K562 (cell line): ENCODE measurements at regions not wholly inside any gene's neighbourhood (a gene's known extent, or its start where the extent isn't known, plus 50 kb on each side); places are given as distances from the start of the nearest gene placed in this dataset.
A peak's percentile ranks its signal among the peaks of the same experiment; 100 is the strongest.

ENCODE experiments used
- ATAC-seq: fragments of 200-7000 bp; cut with Tn5 transposase; 3 replicates; pipeline ENCODE4 v1.9.1; 2020; ENCODE audit warnings: moderate library complexity
- BruUV-seq: library from RNA; stranded (reverse); fragments of 400-500 nt; replicated peaks from 2 replicates; lab custom pipeline; 2021; lab: Mats Ljungman, UMichigan
- CTCF ChIA-PET: fragments of 300-600 bp; formaldehyde crosslinking; extraction: SDS; loops from one replicate; lab custom pipeline; 2021; ENCODE audit warnings: low intra/inter-chr PET ratio; lab: Yijun Ruan, JAX
- POLR2A ChIA-PET: fragments of 300-600, 350-650 bp; sonication (Branson Sonifier 250); formaldehyde crosslinking; extraction: SDS; loops from one replicate; lab custom pipeline; 2021; ENCODE audit warnings: antibody characterized with exemption, inconsistent platforms; lab: Yijun Ruan, JAX
- DNase-seq, 4 experiments: peaks; one replicate each; pipeline versions ENCODE4 v3.0.0 to v3.0.0-alpha.2; 2011 to 2018; ENCODE audit warnings: low spot score in 3 of 4, mixed read lengths in 3 of 4; ENCODE audit errors: extremely low read depth in 1 of 4
- FAIRE-seq: peaks from 2 replicates; lab custom pipeline; 2011; peaks lifted over from hg19 to GRCh38; lab: Jason Lieb, UNC
- H2AFZ ChIP-seq: 2 replicates; pipeline ENCODE4 v1.6.0; 2011; ENCODE audit warnings: low read depth, low read length, control low read depth, inconsistent platforms
- H3K27ac ChIP-seq: fragments of 200-600 bp; 3 replicates; pipeline ENCODE4 v1.8.0; 2011; ENCODE audit warnings: low read depth, mild to moderate bottlenecking, control low read depth, inconsistent platforms, low read length, moderate library complexity, mixed read lengths; ENCODE audit errors: extremely low read depth
- H3K27me3 ChIP-seq, 2 experiments: fragments of 300-600 bp in 1 of 2; 2 replicates in 1 of 2; 3 replicates in 1 of 2; pipeline versions ENCODE4 v1.6.0 to v1.8.0; 2011; ENCODE audit warnings: inconsistent platforms in 2 of 2, low read length in 2 of 2, mild to moderate bottlenecking in 1 of 2, mixed read lengths in 1 of 2, moderate library complexity in 1 of 2; ENCODE audit not compliant: control insufficient read depth in 2 of 2, insufficient read depth in 2 of 2
- H3K36me3 ChIP-seq: fragments of 300-600 bp; 3 replicates; pipeline ENCODE4 v1.8.0; 2011; ENCODE audit warnings: mild to moderate bottlenecking, low read length, inconsistent platforms; ENCODE audit not compliant: control insufficient read depth, insufficient read depth
- H3K4me1 ChIP-seq, 2 experiments: fragments of 200-600 bp in 1 of 2; replicated peaks in 1 of 2; 2 replicates in 1 of 2; 3 replicates in 1 of 2; pipeline versions ENCODE4 v1.5.1 to v1.8.0; 2011; ENCODE audit warnings: inconsistent platforms in 2 of 2, low read length in 2 of 2, mild to moderate bottlenecking in 1 of 2, mixed read lengths in 1 of 2, moderate library complexity in 1 of 2; ENCODE audit not compliant: control insufficient read depth in 2 of 2, insufficient read depth in 2 of 2
- H3K4me2 ChIP-seq: 2 replicates; pipeline ENCODE4 v1.6.1; 2011; ENCODE audit warnings: low read length, control low read depth, inconsistent platforms, mixed read lengths; ENCODE audit not compliant: insufficient read depth
- H3K4me3 ChIP-seq: fragments of 200-600 bp; sonication (generic), shearing (Covaris generic); 2 replicates; pipeline ENCODE4 v1.5.1; 2016; ENCODE audit warnings: control low read depth, inconsistent platforms
- H3K79me2 ChIP-seq: fragments of 200-600 bp; 3 replicates; pipeline ENCODE4 v1.8.0; 2011; ENCODE audit warnings: low read length, inconsistent platforms; ENCODE audit not compliant: control insufficient read depth, insufficient read depth
- H3K9ac ChIP-seq, 2 experiments: 2 replicates each; pipeline versions ENCODE4 v1.6.0 to v1.6.1; 2011; ENCODE audit warnings: low read depth in 2 of 2, low read length in 2 of 2, control low read depth in 1 of 2, inconsistent platforms in 1 of 2, mild to moderate bottlenecking in 1 of 2, mixed read lengths in 1 of 2; ENCODE audit not compliant: insufficient read depth in 1 of 2
- H3K9me1 ChIP-seq: one replicate; pipeline ENCODE4 v1.6.0; 2011; ENCODE audit warnings: inconsistent platforms, mild to moderate bottlenecking, low read length, moderate library complexity; ENCODE audit not compliant: control insufficient read depth, insufficient read depth
- H3K9me3 ChIP-seq: replicated peaks from 2 replicates; pipeline ENCODE4 v1.5.1; 2011; ENCODE audit warnings: low read depth, low read length, inconsistent platforms; ENCODE audit not compliant: control insufficient read depth, insufficient read depth
- H4K20me1 ChIP-seq: replicated peaks from 2 replicates; pipeline ENCODE4 v1.6.1; 2011; ENCODE audit warnings: low read length, inconsistent platforms, mixed read lengths; ENCODE audit not compliant: control insufficient read depth, insufficient read depth
- CCAR2 ChIP-seq: fragments of 200-400 bp; formaldehyde crosslinking; IDR thresholded peaks from 2 replicates; pipeline ENCODE4 v1.6.1; 2017; ENCODE audit warnings: mild to moderate bottlenecking, low read depth, low read length
- EP400 ChIP-seq: fragments of 450-650 bp; IDR thresholded peaks from 2 replicates; pipeline ENCODE4 v1.6.1; 2017; ENCODE audit warnings: antibody characterized with exemption, mild to moderate bottlenecking, moderate library complexity
- HEY1 ChIP-seq: fragments of 250-450 bp; sonication (Bioruptor Pico); IDR thresholded peaks from 2 replicates; pipeline ENCODE4 v1.5.0; 2020; ENCODE audit warnings: mild to moderate bottlenecking, moderate library complexity, borderline replicate concordance
- KLF10 ChIP-seq: fragments of 250-450 bp; sonication (Bioruptor Pico); IDR thresholded peaks from 2 replicates; pipeline ENCODE4 v1.6.1; 2021; ENCODE audit warnings: matching md5 sums
- MAFF ChIP-seq: IDR thresholded peaks from 2 replicates; pipeline ENCODE4 v1.6.1; 2012; ENCODE audit warnings: low read length, improper control_type of control experiment
- MCM7 ChIP-seq, 2 experiments: fragments of 450-650 bp; IDR thresholded peaks; 2 replicates each; pipeline ENCODE4 v1.6.1; 2016 to 2018
- MTA1 ChIP-seq: fragments of 450-650 bp; IDR thresholded peaks from 2 replicates; pipeline ENCODE4 v1.6.1; 2017; ENCODE audit warnings: borderline replicate concordance
- RBM25 ChIP-seq: fragments of 200-400 bp; formaldehyde crosslinking; IDR thresholded peaks from 2 replicates; pipeline ENCODE4 v1.6.1; 2018; ENCODE audit warnings: low read length, low read depth, moderate library complexity; ENCODE audit not compliant: severe bottlenecking
- SIN3B ChIP-seq: fragments of 450-650 bp; IDR thresholded peaks from 2 replicates; pipeline ENCODE4 v1.6.1; 2017; ENCODE audit warnings: low read depth, mild to moderate bottlenecking, moderate library complexity
- SP1 ChIP-seq: sonication (generic); formaldehyde crosslinking; IDR thresholded peaks from 2 replicates; pipeline ENCODE4 v1.8.1; 2022; ENCODE audit warnings: mild to moderate bottlenecking, missing genetic modification reagents
- TCF3 ChIP-seq: sonication (generic); formaldehyde crosslinking; IDR thresholded peaks from 2 replicates; pipeline ENCODE4 v1.4.0; 2020; ENCODE audit warnings: mild to moderate bottlenecking, missing genetic modification reagents
- VEZF1 ChIP-seq: fragments of 200-800 bp; sonication (Bioruptor generic); IDR thresholded peaks from 2 replicates; pipeline ENCODE4 v1.6.1; 2017; ENCODE audit warnings: missing genetic modification characterization, missing compliant biosample characterization
- ZKSCAN1 ChIP-seq: fragments of 150-350 bp; IDR thresholded peaks from 2 replicates; pipeline ENCODE4 v1.6.1; 2016; ENCODE audit warnings: low read depth, low read length
- ZNF740 ChIP-seq, 3 experiments: fragments of 200-800 bp in 1 of 3; sonication (Bioruptor generic) in 1 of 3; sonication (generic) in 1 of 3; formaldehyde crosslinking in 1 of 3; IDR thresholded peaks; 2 replicates each; pipeline versions ENCODE4 v1.6.1 to v1.8.0; 2016 to 2022; ENCODE audit warnings: mild to moderate bottlenecking in 2 of 3, missing compliant biosample characterization in 2 of 3, missing genetic modification characterization in 2 of 3, missing genetic modification reagents in 1 of 3
- ZNF75A ChIP-seq: fragments of 450-650 bp; formaldehyde crosslinking; IDR thresholded peaks from 2 replicates; pipeline ENCODE4 v1.4.0; 2020; ENCODE audit warnings: mild to moderate bottlenecking
- ZNF780A ChIP-seq: fragments of 250-450 bp; sonication (Bioruptor Pico); IDR thresholded peaks from 2 replicates; pipeline ENCODE4 v1.5.0; 2021; ENCODE audit warnings: mild to moderate bottlenecking
- ZZZ3 ChIP-seq: fragments of 450-650 bp; IDR thresholded peaks from 2 replicates; pipeline ENCODE4 v1.6.1; 2016; ENCODE audit warnings: antibody characterized with exemption, mild to moderate bottlenecking, moderate library complexity
- WGBS: fragments of 100-300 bp; shearing (Covaris generic); methylation state at CpG from one replicate; pipeline ENCODE4 v1.1.6; 2016; ENCODE audit warnings: low coverage, mixed read lengths; ENCODE audit not compliant: insufficient coverage; ENCODE audit errors: missing lambda C conversion rate; 5-methylcytosine and 5-hydroxymethylcytosine counted together
- in situ Hi-C: fragments of 300-500 bp; cut with MboI; formaldehyde crosslinking; loops from 4 replicates; pipeline ENCODE4 v1.15.0; 2018; ENCODE audit warnings: inconsistent platforms, mixed read lengths
- intact Hi-C: fragments of 100-400 bp; cut with micrococcal nuclease; formaldehyde crosslinking; loops from 2 replicates; pipeline ENCODE4 v1.14.2; 2022

DNA sequence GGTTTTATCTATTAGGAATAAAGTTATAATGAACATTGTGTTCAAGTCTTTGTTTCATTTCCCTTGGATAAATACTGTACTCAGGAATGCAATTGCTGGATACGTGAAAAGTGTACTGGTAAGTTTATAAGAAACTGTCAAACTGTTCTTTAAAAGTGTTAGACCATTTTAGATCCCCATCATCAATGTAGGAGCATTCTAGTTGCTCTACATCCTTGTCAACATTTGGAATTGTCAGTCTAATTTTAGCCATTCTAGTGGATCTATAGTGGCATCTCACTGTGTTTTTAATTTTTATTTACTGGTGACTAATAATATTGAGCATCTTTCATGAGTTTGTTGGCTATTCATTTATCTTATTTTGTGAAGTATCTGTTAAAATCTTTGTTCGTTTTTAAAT is 354.0 kb upstream of the NRP1 start:
- in situ Hi-C loops = no loop called here
- 0% methylated on average over 2 of the region's 2 CpGs for whole genome bisulfite sequencing
- H3K27ac ChIP-seq = no peak overlapping the region

GRCh38 chr10:33684211-33684611 is 349.7 kb upstream of the NRP1 start:
- Histone ChIP-seq H3K4me3 (no peak overlapping the region), H3K9ac (no peak overlapping the region), H2AFZ (no peak overlapping the region), H3K4me2 (no peak overlapping the region), H3K79me2 (no peaks in the 10 kb centered on the region), H4K20me1 (no peaks in the 10 kb centered on the region), H3K27me3 (no peaks in the 10 kb centered on the region), H3K9me1 (no peaks in the 10 kb centered on the region), H3K27ac (no peak overlapping the region), H3K36me3 (no peaks in the 10 kb centered on the region), H3K9me3 (no peaks in the 10 kb centered on the region), H3K4me1 (no peaks in the 10 kb centered on the region)
- no peak for ATAC-seq
- 0% methylated on average over 2 of the region's 2 CpGs for WGBS
- intact Hi-C loops = no loop called here
- DNase-seq = no peak
- ChIA-PET POLR2A (no interaction called here), CTCF (no interaction called here)
- no peak for TF ChIP-seq MCM7 (IDR thresholded peaks at IDR 0.05)
- no peak for TF ChIP-seq ZNF740 (CRISPR knock-in tag; IDR thresholded peaks at IDR 0.05)
- TF ChIP-seq ZNF740 (tag; IDR thresholded peaks at IDR 0.05) = no peak
- no peak for TF ChIP-seq SP1 (CRISPR knock-in tag)
- no peak for TF ChIP-seq HEY1 (CRISPR knock-in tag)
- no peak for TF ChIP-seq MTA1
- no peak for TF ChIP-seq ZKSCAN1
- TF ChIP-seq EP400 = no peak
- TF ChIP-seq VEZF1 (CRISPR knock-in tag) = no peak
- TF ChIP-seq ZNF780A (CRISPR knock-in tag) = no peak
- TF ChIP-seq SIN3B = no peak
- TF ChIP-seq ZZZ3 = no peak
- no peak for TF ChIP-seq CCAR2
- no peak for TF ChIP-seq ZNF75A
- TF ChIP-seq TCF3 (CRISPR knock-in tag) = no peak
- no peak for TF ChIP-seq KLF10 (CRISPR knock-in tag)
- FAIRE-seq = no peak
- BruUV-seq = no TSS peak
- in situ Hi-C loops = no loop called here

More for the DNA sequence above, 354.0 kb upstream of the NRP1 start:
- no peaks in the 10 kb centered on the region for H3K36me3 ChIP-seq
- ChIA-PET POLR2A (no interaction called here), CTCF (no interaction called here)
- no peaks in the 10 kb centered on the region for H3K4me1 ChIP-seq
- intact Hi-C loops = no loop called here
- no peak for ATAC-seq
- no TSS peak for BruUV-seq
- no peaks in the 10 kb centered on the region for H4K20me1 ChIP-seq
- no peaks in the 10 kb centered on the region for H3K9me1 ChIP-seq
- H3K79me2 ChIP-seq = no peaks in the 10 kb centered on the region
- no peak for DNase-seq
- no peaks in the 10 kb centered on the region for H3K27me3 ChIP-seq
- H3K9ac ChIP-seq = no peak overlapping the region
- FAIRE-seq = no peak
- no peak overlapping the region for H2AFZ ChIP-seq
- H3K9me3 ChIP-seq = no peaks in the 10 kb centered on the region
- H3K4me3 ChIP-seq = no peak overlapping the region
- TF ChIP-seq RBM25 (peak; percentile 15), MAFF (no peak)
- no peak overlapping the region for H3K4me2 ChIP-seq
